Psoas muscle (tissue), 7 donors: ENCODE measurements at regions not wholly inside any gene's neighbourhood (a gene's known extent, or its start where the extent isn't known, plus 50 kb on each side); places are given as distances from the start of the nearest gene placed in this dataset.
"Not testable (repeated sequence)": the region's sequence is repeated elsewhere in the genome, so short reads cannot be mapped to it uniquely, and the experiment has no call there.

ENCODE experiments used
- ATAC-seq, 4 donors: fragments of 200-7000 bp; cut with Tn5 transposase; one replicate each; pipeline ENCODE4 v1.9.1; 2020; ENCODE audit warnings: moderate library complexity in 3 of 4, mild to moderate bottlenecking in 2 of 4
- DNase-seq, 2 donors: peaks; one replicate each; pipeline ENCODE4 v3.0.0-alpha.2; 2020
- H3K27ac ChIP-seq: fragments of 200-600 bp; one replicate; pipeline ENCODE4 v1.8.0; 2022
- H3K27me3 ChIP-seq, 3 donors: fragments of 200-600 bp in 1 of 3; one replicate each; pipeline versions ENCODE4 v1.6.1 to v1.8.0; 2013 to 2022; ENCODE audit warnings: low read length in 2 of 3, mild to moderate bottlenecking in 2 of 3, moderate library complexity in 1 of 3; ENCODE audit not compliant: insufficient read depth in 3 of 3
- H3K36me3 ChIP-seq, 2 donors: fragments of 200-600 bp in 1 of 2; one replicate each; pipeline versions ENCODE4 v1.6.1 to v1.8.0; 2013 to 2022; ENCODE audit warnings: low read depth in 1 of 2, mild to moderate bottlenecking in 1 of 2, moderate library complexity in 1 of 2; ENCODE audit not compliant: insufficient read depth in 1 of 2
- H3K4me1 ChIP-seq: fragments of 200-600 bp; one replicate; pipeline ENCODE4 v1.8.0; 2022
- H3K4me3 ChIP-seq: fragments of 200-600 bp; one replicate; pipeline ENCODE4 v1.8.0; 2022; ENCODE audit warnings: mild to moderate bottlenecking
- H3K9me3 ChIP-seq: fragments of 200-600 bp; one replicate; pipeline ENCODE4 v1.8.0; 2022
- CTCF ChIP-seq: fragments of 200-600 bp; IDR thresholded peaks from one replicate; pipeline ENCODE4 v1.8.0; 2022; ENCODE audit warnings: antibody characterized with exemption
- WGBS, 3 donors: extraction: QIAGEN DNeasy Blood & Tissue Kit; methylation state at CpG; one replicate each; pipeline versions ENCODE4 v1.1.6 to v1.1.7; 2013; 5-methylcytosine and 5-hydroxymethylcytosine counted together
- intact Hi-C, 2 donors: fragments of 100-400 bp; cut with DNase I; formaldehyde crosslinking; loops; one replicate each; pipeline versions ENCODE4 v1.11.0 to v1.14.2; 2022
- donor health status: healthy with polysubstance abuse.
- donor health status: DM: no; HTN: no; CAD: no; lungs with moderate emphysema.
- donor health status: Bipolar disorder and iron deficiency.
- donor health status: healthy.
- donor health status: DM: yes; HTN: yes; CAD: no.
- donor health status: DM: no; HTN: no; CAD: no.
- donor health status: DM: yes; HTN: yes; CAD: no.

- H3K9me3 ChIP-seq: peaks cover 4% of the 10 kb centered on the region
- DNase-seq (no peak), ATAC-seq (no peak)
- TF ChIP-seq CTCF: no peak
- no peaks in the 10 kb centered on the region for H3K4me1 ChIP-seq
- no peak overlapping the region for H3K27ac ChIP-seq
- no peaks in the 10 kb centered on the region for H3K36me3 ChIP-seq
- intact Hi-C loops: no loop called here
- WGBS, 3 donors: 33 to 46% (median 44%) methylated on average over 8 of the region's 8 CpGs
- H3K4me3 ChIP-seq: no peak overlapping the region
- H3K27me3 ChIP-seq: no peaks in the 10 kb centered on the region
These were observed 74.0 kb upstream of the CARD11 start for GRCh38 chr7:3117488-3118231.

DNA sequence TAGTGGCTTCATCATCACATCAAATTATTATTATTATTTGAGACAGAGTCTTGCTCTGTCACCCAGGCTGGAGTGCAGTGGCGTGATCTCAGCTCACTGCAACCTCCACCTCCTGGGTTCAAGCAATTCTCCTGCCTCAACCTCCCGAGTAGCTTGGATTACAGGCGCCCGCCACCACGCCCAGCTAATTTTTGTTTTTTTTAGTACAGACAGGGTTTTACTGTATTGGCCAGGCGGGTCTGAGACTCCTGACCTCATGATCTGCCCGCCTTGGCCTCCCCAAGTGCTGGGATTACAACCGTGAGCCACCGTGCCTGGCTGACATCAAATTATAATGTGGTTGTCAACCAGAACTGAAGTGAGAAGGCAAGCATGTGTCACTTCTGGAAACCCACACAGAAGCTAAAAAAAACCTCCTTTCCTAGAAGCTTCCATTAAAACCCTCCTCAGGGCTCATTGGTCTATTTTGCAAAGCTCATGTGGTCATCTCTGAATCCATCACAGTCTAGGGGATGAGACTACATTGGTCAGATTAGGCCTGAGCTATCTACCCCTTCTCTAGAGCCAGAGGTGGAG is 75.8 kb upstream of the CARD11 start:
- H3K27me3 ChIP-seq, H3K36me3 ChIP-seq, H3K4me1 ChIP-seq, H3K4me3 ChIP-seq, intact Hi-C loops, H3K9me3 ChIP-seq, H3K27ac ChIP-seq, DNase-seq, ATAC-seq: not testable (repeated sequence)
- 67 to 77% (median 68%) methylated on average over 9 of the region's 9 CpGs for WGBS, 3 donors

- ATAC-seq: no peak
- intact Hi-C loops: no loop called here
- no peaks in the 10 kb centered on the region for H3K4me1 ChIP-seq
- no peaks in the 10 kb centered on the region for H3K9me3 ChIP-seq
- no peak for TF ChIP-seq CTCF
- DNase-seq: no peak
- H3K27ac ChIP-seq: no peak overlapping the region
- 71 to 83% (median 80%) methylated on average over 3 of the region's 3 CpGs for WGBS, 3 donors
- no peaks in the 10 kb centered on the region for H3K27me3 ChIP-seq
- no peak overlapping the region for H3K4me3 ChIP-seq
- H3K36me3 ChIP-seq: no peaks in the 10 kb centered on the region
These were observed 76.3 kb upstream of the CARD11 start for GRCh38 chr7:3119963-3120362.

GRCh38 chr7:3120513-3120912 is 76.8 kb upstream of the CARD11 start:
- ATAC-seq: no peak
- Histone ChIP-seq H3K4me1 (no peaks in the 10 kb centered on the region), H3K27me3 (no peaks in the 10 kb centered on the region), H3K4me3 (no peak overlapping the region), H3K9me3 (no peaks in the 10 kb centered on the region), H3K36me3 (no peaks in the 10 kb centered on the region), H3K27ac (no peak overlapping the region)
- no peak for DNase-seq
- no peak for TF ChIP-seq CTCF
- WGBS, 3 donors: 84 to 88% (median 87%) methylated on average over 3 of the region's 3 CpGs
- intact Hi-C loops: no loop called here

GRCh38 chr7:3128857-3129490 is 85.3 kb upstream of the CARD11 start:
- Histone ChIP-seq H3K4me1 (no peaks in the 10 kb centered on the region), H3K4me3 (no peak overlapping the region), H3K27me3 (no peaks in the 10 kb centered on the region), H3K36me3 (no peaks in the 10 kb centered on the region), H3K27ac (no peak overlapping the region), H3K9me3 (no peaks in the 10 kb centered on the region)
- DNase-seq: no peak
- intact Hi-C loops: no loop called here
- WGBS, 3 donors: 77 to 85% (median 84%) methylated on average over 11 of the region's 11 CpGs
- TF ChIP-seq CTCF: no peak
- no peak for ATAC-seq
